Prostate gland (tissue), 2 donors: ENCODE measurements at regions not wholly inside any gene's neighbourhood (a gene's known extent, or its start where the extent isn't known, plus 50 kb on each side); places are given as distances from the start of the nearest gene placed in this dataset.

Experiments
- POLR2A ChIP-seq: fragments of 450-650 bp; IDR thresholded peaks from one replicate; pipeline ENCODE4 v1.6.1; 2016; ENCODE audit warnings: antibody characterized with exemption, mild to moderate bottlenecking
- POLR2AphosphoS5 ChIP-seq: sonication (generic); formaldehyde crosslinking; IDR thresholded peaks from one replicate; pipeline ENCODE4 v1.6.1; 2017; ENCODE audit warnings: antibody characterized with exemption
- TF ChIP-seq, protein P1 (sequence below), 4 experiments: fragments of 200-600 bp in 2 of 4; fragments of 450-650 bp in 2 of 4; sonication (generic) in 2 of 4; IDR thresholded peaks; 1 replicate in 3 of 4; 2 replicates in 1 of 4; pipeline ENCODE4 v1.5.1; 2016 to 2019; ENCODE audit warnings: antibody characterized with exemption in 4 of 4, mild to moderate bottlenecking in 2 of 4, moderate library complexity in 2 of 4

DNA sequence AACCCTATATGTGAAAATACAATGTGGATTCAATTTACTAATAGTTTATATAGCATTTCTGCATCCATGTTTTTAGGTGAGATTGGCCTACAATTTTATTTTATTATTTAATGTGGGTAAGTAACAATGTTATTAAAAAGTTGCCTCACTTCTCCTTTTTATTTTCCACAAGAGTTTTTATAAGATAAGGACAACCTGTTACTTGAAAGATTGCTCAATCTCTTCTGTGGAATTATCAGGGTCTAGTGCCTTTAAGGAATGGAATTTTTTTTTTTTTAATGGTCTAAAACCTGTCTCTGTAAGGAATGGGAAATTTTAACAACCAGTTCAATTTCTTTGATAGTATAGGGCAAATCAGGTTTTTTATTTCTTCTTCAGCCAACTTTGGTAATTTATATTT, 53.9 kb upstream of the RAB18 start:
- TF ChIP-seq, protein P1, sequence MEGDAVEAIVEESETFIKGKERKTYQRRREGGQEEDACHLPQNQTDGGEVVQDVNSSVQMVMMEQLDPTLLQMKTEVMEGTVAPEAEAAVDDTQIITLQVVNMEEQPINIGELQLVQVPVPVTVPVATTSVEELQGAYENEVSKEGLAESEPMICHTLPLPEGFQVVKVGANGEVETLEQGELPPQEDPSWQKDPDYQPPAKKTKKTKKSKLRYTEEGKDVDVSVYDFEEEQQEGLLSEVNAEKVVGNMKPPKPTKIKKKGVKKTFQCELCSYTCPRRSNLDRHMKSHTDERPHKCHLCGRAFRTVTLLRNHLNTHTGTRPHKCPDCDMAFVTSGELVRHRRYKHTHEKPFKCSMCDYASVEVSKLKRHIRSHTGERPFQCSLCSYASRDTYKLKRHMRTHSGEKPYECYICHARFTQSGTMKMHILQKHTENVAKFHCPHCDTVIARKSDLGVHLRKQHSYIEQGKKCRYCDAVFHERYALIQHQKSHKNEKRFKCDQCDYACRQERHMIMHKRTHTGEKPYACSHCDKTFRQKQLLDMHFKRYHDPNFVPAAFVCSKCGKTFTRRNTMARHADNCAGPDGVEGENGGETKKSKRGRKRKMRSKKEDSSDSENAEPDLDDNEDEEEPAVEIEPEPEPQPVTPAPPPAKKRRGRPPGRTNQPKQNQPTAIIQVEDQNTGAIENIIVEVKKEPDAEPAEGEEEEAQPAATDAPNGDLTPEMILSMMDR (IDR thresholded peaks at IDR 0.05) = no peak
- TF ChIP-seq POLR2A (no peak), POLR2AphosphoS5 (no peak)
